Activated naive CD8-positive, alpha-beta T cell treated with anti-CD3 and anti-CD28 coated beads for 36 hours (primary cell): ENCODE measurements at regions not wholly inside any gene's neighbourhood (a gene's known extent, or its start where the extent isn't known, plus 50 kb on each side); places are given as distances from the start of the nearest gene placed in this dataset.
"Not testable (repeated sequence)": the region's sequence is repeated elsewhere in the genome, so short reads cannot be mapped to it uniquely, and the experiment has no call there.

Experiments used
- DNase-seq: peaks from one replicate; pipeline ENCODE4 v3.0.0; 2021
- H3K27ac Mint-ChIP-seq: one replicate; pipeline ENCODE4 v1.8.0; 2022; ENCODE audit warnings: mild to moderate bottlenecking, moderate library complexity, mixed read lengths
- H3K27me3 Mint-ChIP-seq: one replicate; pipeline ENCODE4 v1.8.0; 2022; ENCODE audit warnings: mild to moderate bottlenecking, mixed read lengths
- H3K36me3 Mint-ChIP-seq: one replicate; pipeline ENCODE4 v1.8.0; 2021; ENCODE audit warnings: mild to moderate bottlenecking, mixed read lengths
- H3K4me1 Mint-ChIP-seq: one replicate; pipeline ENCODE4 v1.8.0; 2021; ENCODE audit warnings: mixed read lengths
- H3K4me3 Mint-ChIP-seq: one replicate; pipeline ENCODE4 v1.8.0; 2022; ENCODE audit warnings: mild to moderate bottlenecking, moderate library complexity, mixed read lengths
- H3K9me3 Mint-ChIP-seq: one replicate; pipeline ENCODE4 v1.8.0; 2022; ENCODE audit warnings: mixed read lengths

DNA sequence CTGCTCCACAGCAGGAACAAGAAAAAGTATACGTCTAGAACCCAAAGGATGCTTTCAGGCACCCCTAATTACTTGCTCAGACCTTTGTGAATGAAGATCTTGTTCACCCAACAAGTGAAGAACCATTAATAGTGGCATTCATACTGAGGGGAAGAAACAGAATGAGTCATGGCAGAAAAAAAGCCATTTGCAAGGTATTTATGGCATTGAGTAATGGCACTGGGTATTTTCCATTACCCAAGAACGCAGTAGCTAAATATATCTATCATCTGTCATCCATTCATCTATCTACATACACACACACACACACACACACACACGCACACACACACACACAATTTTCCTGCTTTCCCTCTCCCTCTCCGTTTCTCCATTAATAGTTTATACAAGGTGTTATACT is 56.4 kb upstream of the XIRP2 start:
- no peak for DNase-seq
- Mint-ChIP-seq H3K4me3 (no peak overlapping the region), H3K27me3 (no peaks in the 10 kb centered on the region), H3K36me3 (no peaks in the 10 kb centered on the region), H3K9me3 (no peaks in the 10 kb centered on the region), H3K4me1 (no peaks in the 10 kb centered on the region), H3K27ac (no peak overlapping the region)

DNA sequence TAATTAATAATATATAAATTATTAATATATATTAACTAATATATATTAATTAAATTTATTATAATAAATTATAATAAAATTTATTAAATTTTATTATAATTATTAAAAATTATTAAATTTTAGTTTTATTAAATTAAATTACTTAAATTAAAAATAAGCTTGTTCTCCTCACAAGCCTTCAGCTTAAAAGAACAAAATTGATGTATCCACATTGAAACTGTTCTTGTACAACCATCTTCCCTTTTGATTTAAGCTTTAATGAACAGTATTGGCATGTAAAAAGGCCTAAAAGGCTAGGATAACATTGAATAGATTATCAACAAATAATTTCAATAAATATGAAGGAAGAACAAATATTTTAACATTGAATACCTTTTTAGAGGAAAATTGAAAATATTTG is 62.4 kb upstream of the XIRP2 start:
- no peak for DNase-seq
- H3K36me3 Mint-ChIP-seq: no peaks in the 10 kb centered on the region
- H3K4me1 Mint-ChIP-seq: no peaks in the 10 kb centered on the region
- H3K9me3 Mint-ChIP-seq: no peaks in the 10 kb centered on the region
- no peak overlapping the region for H3K27ac Mint-ChIP-seq
- no peaks in the 10 kb centered on the region for H3K27me3 Mint-ChIP-seq
- H3K4me3 Mint-ChIP-seq: no peak overlapping the region

- Mint-ChIP-seq H3K4me1 (no peaks in the 10 kb centered on the region), H3K4me3 (no peak overlapping the region), H3K27me3 (no peaks in the 10 kb centered on the region), H3K9me3 (peaks cover 8% of the 10 kb centered on the region), H3K36me3 (no peaks in the 10 kb centered on the region), H3K27ac (no peak overlapping the region)
- DNase-seq: no peak
Measured at GRCh38 chr2:166814335-166814734, 73.9 kb upstream of the XIRP2 start.

DNA sequence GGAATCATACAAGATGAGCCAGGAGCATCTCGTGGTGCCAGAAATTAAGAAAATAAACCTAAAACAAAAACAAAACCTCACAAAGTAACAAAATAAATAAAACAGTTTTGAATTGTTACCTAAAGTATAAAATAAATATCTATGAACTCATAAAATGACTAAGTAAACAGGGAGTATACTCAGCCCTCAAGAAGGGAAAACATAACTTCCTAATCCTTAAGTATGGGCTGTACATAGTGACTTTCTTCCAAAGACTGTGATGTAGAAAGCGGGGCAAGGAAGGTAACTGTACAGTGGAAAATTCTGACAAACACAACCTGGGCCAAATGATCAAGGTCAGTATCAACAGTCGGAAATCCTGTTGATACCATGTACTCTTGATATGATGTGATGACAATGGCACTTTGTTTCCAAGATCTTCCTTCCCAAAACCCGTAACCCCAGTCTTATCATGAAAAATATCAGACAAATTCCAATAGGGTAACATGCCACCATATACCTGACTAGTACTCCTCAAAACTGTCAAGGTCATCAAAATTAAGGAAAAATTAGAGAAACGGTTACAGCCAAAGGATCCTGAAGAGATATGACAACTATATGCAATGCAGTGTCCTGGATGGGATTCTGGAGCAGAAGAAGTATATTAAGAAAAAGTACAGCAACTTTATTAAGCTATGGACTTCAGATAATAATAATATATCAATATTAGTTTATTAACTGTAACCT is 76.0 kb upstream of the XIRP2 start:
- H3K4me3 Mint-ChIP-seq: no peak overlapping the region
- H3K27me3 Mint-ChIP-seq: no peaks in the 10 kb centered on the region
- no peak for DNase-seq
- H3K36me3 Mint-ChIP-seq: no peaks in the 10 kb centered on the region
- H3K27ac Mint-ChIP-seq: no peak overlapping the region
- no peaks in the 10 kb centered on the region for H3K4me1 Mint-ChIP-seq
- H3K9me3 Mint-ChIP-seq: peaks cover 6% of the 10 kb centered on the region

- Mint-ChIP-seq H3K4me3 (no peak overlapping the region), H3K27ac (no peak overlapping the region), H3K9me3 (peaks cover 4% of the 10 kb centered on the region), H3K36me3 (no peaks in the 10 kb centered on the region), H3K27me3 (no peaks in the 10 kb centered on the region), H3K4me1 (peaks cover 18% of the 10 kb centered on the region)
- DNase-seq: no peak
Measured at GRCh38 chr2:166805753-166806152, 82.5 kb upstream of the XIRP2 start.

GRCh38 chr2:166803373-166804000 is 84.8 kb upstream of the XIRP2 start:
- Mint-ChIP-seq H3K4me1 (peaks cover 18% of the 10 kb centered on the region), H3K27me3 (no peaks in the 10 kb centered on the region), H3K4me3 (no peak overlapping the region), H3K9me3 (peaks cover 4% of the 10 kb centered on the region), H3K27ac (no peak overlapping the region), H3K36me3 (no peaks in the 10 kb centered on the region)
- no peak for DNase-seq

DNA sequence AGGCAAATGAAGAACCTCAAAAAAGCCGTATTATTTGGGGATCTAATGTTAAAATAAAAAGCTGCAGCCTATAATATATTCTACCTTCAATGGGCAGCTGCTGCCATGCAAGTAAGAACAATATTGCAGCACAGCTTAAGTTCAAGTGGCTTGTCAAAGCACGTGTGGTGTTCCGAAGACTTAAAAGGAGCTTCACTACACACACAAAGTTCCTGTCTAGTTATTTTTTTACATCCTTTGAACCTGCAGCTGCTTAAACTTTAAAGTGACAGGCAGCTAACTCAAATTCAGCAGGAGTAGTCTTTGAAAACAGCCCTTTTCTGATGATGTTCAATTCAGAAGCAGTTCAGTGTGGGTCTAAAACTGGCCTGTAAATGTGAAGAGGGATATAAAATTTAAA is 85.8 kb upstream of the XIRP2 start:
- peaks cover 18% of the 10 kb centered on the region for H3K4me1 Mint-ChIP-seq
- H3K27ac Mint-ChIP-seq: no peak overlapping the region

DNA sequence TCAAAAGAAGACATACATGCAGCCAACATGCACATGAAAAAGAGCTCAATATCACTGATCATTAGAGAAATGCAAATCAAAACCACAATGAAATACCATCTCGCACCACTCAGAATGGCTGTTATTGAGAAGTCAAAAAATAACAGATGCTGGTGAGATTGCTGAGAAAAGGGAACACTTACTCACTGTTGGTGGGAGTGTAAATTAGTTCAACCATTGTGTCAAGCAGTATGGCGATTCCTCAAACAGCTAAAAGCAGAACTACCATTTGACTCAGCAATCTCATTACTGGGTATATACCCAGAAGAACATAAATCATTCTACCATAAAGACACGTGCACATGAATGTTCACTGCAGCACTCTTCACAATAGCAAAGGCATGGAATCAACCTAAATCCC is 95.5 kb upstream of the XIRP2 start:
- no peaks in the 10 kb centered on the region for H3K36me3 Mint-ChIP-seq
- peaks cover 12% of the 10 kb centered on the region for H3K9me3 Mint-ChIP-seq
- H3K4me1 Mint-ChIP-seq: no peaks in the 10 kb centered on the region
- DNase-seq: no peak
- H3K27me3 Mint-ChIP-seq: no peaks in the 10 kb centered on the region
- H3K4me3 Mint-ChIP-seq: no peak overlapping the region
- H3K27ac Mint-ChIP-seq: no peak overlapping the region

More for the DNA sequence above, 85.8 kb upstream of the XIRP2 start:
- no peaks in the 10 kb centered on the region for H3K27me3 Mint-ChIP-seq
- peaks cover 4% of the 10 kb centered on the region for H3K9me3 Mint-ChIP-seq
- H3K4me3 Mint-ChIP-seq: no peak overlapping the region
- DNase-seq: no peak
- no peaks in the 10 kb centered on the region for H3K36me3 Mint-ChIP-seq

GRCh38 chr2:166786707-166787106 is 101.6 kb upstream of the XIRP2 start:
- Mint-ChIP-seq H3K27me3 (no peaks in the 10 kb centered on the region), H3K4me3 (no peak overlapping the region), H3K9me3 (peaks cover 3% of the 10 kb centered on the region), H3K27ac (no peak overlapping the region), H3K36me3 (no peaks in the 10 kb centered on the region), H3K4me1 (no peaks in the 10 kb centered on the region)
- DNase-seq: no peak

GRCh38 chr2:166784296-166784946 is 103.9 kb upstream of the XIRP2 start:
- no peak overlapping the region for H3K27ac Mint-ChIP-seq
- no peaks in the 10 kb centered on the region for H3K27me3 Mint-ChIP-seq
- no peaks in the 10 kb centered on the region for H3K36me3 Mint-ChIP-seq
- no peak overlapping the region for H3K4me3 Mint-ChIP-seq
- no peak for DNase-seq
- H3K9me3 Mint-ChIP-seq: no peaks in the 10 kb centered on the region
- no peaks in the 10 kb centered on the region for H3K4me1 Mint-ChIP-seq

DNA sequence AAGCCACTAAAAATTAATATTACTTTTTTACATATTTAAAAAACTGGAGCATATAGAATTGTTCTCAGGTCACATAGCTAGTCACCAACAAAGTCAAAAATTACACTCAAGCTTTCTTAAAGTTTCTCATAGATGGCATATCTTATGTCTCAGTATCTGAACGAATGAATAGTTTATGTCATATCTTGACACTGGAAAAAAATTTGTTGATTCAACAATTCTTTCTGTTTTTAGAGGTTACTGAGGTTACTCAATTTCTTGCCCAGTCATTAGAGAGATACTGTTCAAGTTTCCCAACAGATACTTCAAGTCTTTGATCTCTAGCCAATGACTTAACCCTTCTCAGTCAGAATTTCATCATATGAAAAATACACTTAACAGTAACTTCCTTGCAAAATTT is 113.1 kb upstream of the XIRP2 start:
- H3K27ac Mint-ChIP-seq: no peak overlapping the region

GRCh38 chr2:166773308-166773949 is 114.9 kb upstream of the XIRP2 start:
- no peak for DNase-seq
- H3K4me1 Mint-ChIP-seq: no peaks in the 10 kb centered on the region
- H3K9me3 Mint-ChIP-seq: peaks cover 3% of the 10 kb centered on the region
- H3K27me3 Mint-ChIP-seq: no peaks in the 10 kb centered on the region
- H3K36me3 Mint-ChIP-seq: no peaks in the 10 kb centered on the region
- no peak overlapping the region for H3K4me3 Mint-ChIP-seq
- H3K27ac Mint-ChIP-seq: no peak overlapping the region

More for the DNA sequence above, 113.1 kb upstream of the XIRP2 start:
- no peaks in the 10 kb centered on the region for H3K9me3 Mint-ChIP-seq
- DNase-seq: no peak
- H3K4me1 Mint-ChIP-seq: no peaks in the 10 kb centered on the region
- H3K27me3 Mint-ChIP-seq: no peaks in the 10 kb centered on the region
- H3K4me3 Mint-ChIP-seq: no peak overlapping the region
- no peaks in the 10 kb centered on the region for H3K36me3 Mint-ChIP-seq

DNA sequence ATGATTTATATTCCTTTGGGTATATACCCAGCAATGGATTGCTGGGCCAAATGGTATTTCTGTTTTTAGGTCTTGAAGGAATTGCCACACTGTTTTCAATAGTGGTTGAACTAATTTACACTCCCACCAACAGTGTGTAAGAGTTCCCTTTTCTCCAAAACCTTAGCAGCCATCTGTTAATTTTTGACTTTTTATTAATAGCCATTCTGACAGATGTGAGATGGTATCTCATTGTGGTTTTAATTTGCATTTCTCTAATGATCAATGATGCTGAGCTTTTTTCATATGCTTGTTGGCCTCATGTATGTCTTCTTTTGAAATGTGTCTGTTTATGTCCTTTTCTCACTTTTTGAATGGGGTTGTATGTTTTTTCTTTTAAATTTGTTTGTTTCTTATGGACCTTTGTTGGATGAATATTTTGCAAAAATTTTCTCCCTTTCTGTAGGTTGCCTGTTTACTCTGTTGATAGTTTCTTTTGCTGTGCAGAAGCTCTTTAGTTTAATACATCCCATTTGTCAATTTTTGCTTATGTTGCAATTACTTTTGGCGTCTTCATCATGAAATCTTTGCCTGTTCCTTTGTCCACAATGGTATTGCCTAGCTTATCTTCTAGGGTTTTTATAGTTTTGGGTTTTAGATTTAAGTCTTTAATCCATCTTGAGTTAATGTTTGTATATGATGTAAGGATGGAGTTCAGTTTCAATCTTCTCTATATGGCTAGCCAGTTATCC is 119.7 kb upstream of the XIRP2 start:
- no peaks in the 10 kb centered on the region for H3K36me3 Mint-ChIP-seq
- no peaks in the 10 kb centered on the region for H3K27me3 Mint-ChIP-seq
- no peak for DNase-seq
- peaks cover 3% of the 10 kb centered on the region for H3K9me3 Mint-ChIP-seq
- no peak overlapping the region for H3K4me3 Mint-ChIP-seq
- peaks cover 1% of the 10 kb centered on the region for H3K4me1 Mint-ChIP-seq
- H3K27ac Mint-ChIP-seq: no peak overlapping the region

DNA sequence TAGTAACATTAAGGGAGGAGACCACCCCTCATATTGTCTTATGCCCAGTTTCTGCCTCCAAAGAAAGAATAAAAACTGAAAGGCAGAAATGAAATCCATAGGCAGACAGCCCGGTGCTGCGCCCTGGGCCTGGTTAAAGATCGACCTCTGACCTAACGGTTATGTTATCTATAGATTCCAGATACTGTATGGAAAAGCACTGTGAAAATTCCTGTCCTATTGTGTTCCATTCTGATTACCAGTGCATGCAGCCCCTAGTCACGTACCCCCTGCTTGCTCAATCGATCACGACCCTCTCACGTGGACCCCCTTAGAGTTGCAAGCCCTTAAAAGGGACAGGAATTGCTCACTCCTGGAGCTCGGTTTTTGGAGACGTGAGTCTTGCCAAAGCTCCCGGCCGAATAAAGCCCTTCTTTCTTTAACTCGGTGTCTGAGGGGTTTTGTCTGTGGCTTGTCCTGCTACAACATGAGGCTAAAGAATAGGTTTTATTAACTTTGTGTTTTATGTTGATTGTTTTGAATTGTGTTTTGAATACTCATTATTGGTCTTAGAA is 121.4 kb upstream of the XIRP2 start:
- not testable (repeated sequence) for H3K4me1 Mint-ChIP-seq, H3K36me3 Mint-ChIP-seq, H3K27me3 Mint-ChIP-seq, H3K4me3 Mint-ChIP-seq, H3K27ac Mint-ChIP-seq, DNase-seq, H3K9me3 Mint-ChIP-seq

- Mint-ChIP-seq H3K27me3 (no peaks in the 10 kb centered on the region), H3K27ac (no peak overlapping the region), H3K4me1 (peaks cover 1% of the 10 kb centered on the region), H3K36me3 (no peaks in the 10 kb centered on the region), H3K4me3 (no peak overlapping the region), H3K9me3 (peaks cover 3% of the 10 kb centered on the region)
- no peak for DNase-seq
Measured at GRCh38 chr2:166766220-166766619, 122.1 kb upstream of the XIRP2 start.
